Lower leg skin (tissue), 3 donors: ENCODE measurements at regions not wholly inside any gene's neighbourhood (a gene's known extent, or its start where the extent isn't known, plus 50 kb on each side); places are given as distances from the start of the nearest gene placed in this dataset.

Experiments
- CTCF ChIP-seq, 3 donors: fragments of 450-650 bp; IDR thresholded peaks; one replicate each; pipeline ENCODE4 v1.5.1; 2016; ENCODE audit warnings: antibody characterized with exemption in 3 of 3, mild to moderate bottlenecking in 3 of 3, moderate library complexity in 2 of 3
- POLR2A ChIP-seq, 2 donors: fragments of 450-650 bp; IDR thresholded peaks; one replicate each; pipeline ENCODE4 v1.6.1; 2016 to 2017; ENCODE audit warnings: antibody characterized with exemption in 2 of 2, mild to moderate bottlenecking in 1 of 2, moderate library complexity in 1 of 2

- no peak for TF ChIP-seq POLR2A (IDR thresholded peaks at IDR 0.05)
- TF ChIP-seq CTCF (IDR thresholded peaks at IDR 0.05) = no peak
Observed at GRCh38 chr5:104177651-104178050, 615.1 kb upstream of the NUDT12 start.
